Nephron progenitor cell (in vitro differentiated cells): ENCODE measurements at regions not wholly inside any gene's neighbourhood (a gene's known extent, or its start where the extent isn't known, plus 50 kb on each side); places are given as distances from the start of the nearest gene placed in this dataset.

Source experiments
- DNase-seq: peaks from one replicate; pipeline ENCODE4 v3.0.0; 2021
- H3K27ac Mint-ChIP-seq: 2 replicates; pipeline ENCODE4 v1.8.0; 2021; ENCODE audit warnings: mild to moderate bottlenecking, moderate library complexity, mixed read lengths
- H3K27me3 Mint-ChIP-seq: 2 replicates; pipeline ENCODE4 v1.8.0; 2021; ENCODE audit warnings: mild to moderate bottlenecking, low read depth, mixed read lengths; ENCODE audit not compliant: poor library complexity
- H3K36me3 Mint-ChIP-seq: 2 replicates; pipeline ENCODE4 v1.8.0; 2021; ENCODE audit warnings: low read depth, mixed read lengths
- H3K4me1 Mint-ChIP-seq: 2 replicates; pipeline ENCODE4 v1.8.0; 2021; ENCODE audit warnings: mixed read lengths
- H3K4me3 Mint-ChIP-seq: 2 replicates; pipeline ENCODE4 v1.8.0; 2021; ENCODE audit warnings: mild to moderate bottlenecking, moderate library complexity, mixed read lengths
- H3K9me3 Mint-ChIP-seq: 2 replicates; pipeline ENCODE4 v1.8.0; 2021; ENCODE audit warnings: mild to moderate bottlenecking, moderate library complexity, mixed read lengths
- CTCF ChIP-seq: fragments of 200-600 bp; sonication (generic); IDR thresholded peaks from 2 replicates; pipeline ENCODE4 v1.5.0; 2021; ENCODE audit warnings: antibody characterized with exemption

GRCh38 chr5:89994266-89994665 lies 415.3 kb downstream of the CETN3 start:
- no peak for TF ChIP-seq CTCF
- Mint-ChIP-seq H3K27ac (no peak overlapping the region), H3K9me3 (no peaks in the 10 kb centered on the region), H3K4me3 (no peak overlapping the region), H3K27me3 (no peaks in the 10 kb centered on the region), H3K36me3 (no peaks in the 10 kb centered on the region), H3K4me1 (peaks cover 2% of the 10 kb centered on the region)
- DNase-seq = no peak

DNA sequence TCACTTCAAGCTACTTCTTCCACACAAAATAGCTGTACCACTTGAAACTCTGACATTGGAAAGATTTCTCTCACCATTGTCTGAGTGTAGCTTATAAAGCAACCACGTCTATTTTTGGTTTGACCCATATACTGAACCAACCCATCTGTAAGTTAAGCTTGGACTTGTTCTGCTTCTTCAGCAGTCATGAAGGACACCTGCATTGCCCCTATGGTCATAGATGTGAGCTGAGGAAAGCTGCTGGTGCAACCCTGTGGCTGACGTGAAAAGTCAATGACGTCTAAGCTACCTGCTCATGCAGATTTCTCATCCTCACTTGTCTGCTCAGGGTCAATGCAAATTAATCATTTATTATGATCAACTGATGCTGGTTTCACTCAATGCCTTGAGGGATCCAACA lies 417.4 kb downstream of the CETN3 start:
- TF ChIP-seq CTCF = no peak
- no peak for DNase-seq
- H3K4me3 Mint-ChIP-seq = no peak overlapping the region
- H3K9me3 Mint-ChIP-seq = no peaks in the 10 kb centered on the region
- no peak overlapping the region for H3K27ac Mint-ChIP-seq
- no peaks in the 10 kb centered on the region for H3K36me3 Mint-ChIP-seq
- H3K4me1 Mint-ChIP-seq = peaks cover 14% of the 10 kb centered on the region
- H3K27me3 Mint-ChIP-seq = no peaks in the 10 kb centered on the region

DNA sequence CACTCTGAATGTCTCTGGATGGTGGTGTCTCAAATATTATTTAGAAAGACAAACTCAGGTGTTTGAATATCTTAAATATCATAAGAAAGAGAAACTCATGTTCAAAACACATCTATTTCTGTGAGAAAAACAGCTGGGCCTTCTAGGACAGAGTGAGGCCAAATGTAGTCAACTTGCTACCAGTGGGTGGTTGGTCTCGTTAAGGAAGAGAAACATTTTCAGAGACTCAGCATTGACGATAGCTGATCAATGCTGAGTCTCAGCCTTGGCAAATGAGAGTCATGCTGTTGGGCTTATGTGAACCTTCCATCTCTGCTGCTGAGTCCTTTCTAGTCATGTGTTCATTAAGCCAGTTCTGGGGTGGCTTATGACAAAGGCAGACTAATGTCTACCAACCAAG lies 418.0 kb downstream of the CETN3 start:
- Mint-ChIP-seq H3K36me3 (no peaks in the 10 kb centered on the region), H3K27ac (no peak overlapping the region), H3K4me1 (peaks cover 14% of the 10 kb centered on the region), H3K27me3 (no peaks in the 10 kb centered on the region), H3K9me3 (no peaks in the 10 kb centered on the region), H3K4me3 (no peak overlapping the region)
- DNase-seq = no peak
- no peak for TF ChIP-seq CTCF

GRCh38 chr5:89989776-89990175 lies 419.8 kb downstream of the CETN3 start:
- TF ChIP-seq CTCF = no peak
- H3K36me3 Mint-ChIP-seq = no peaks in the 10 kb centered on the region
- H3K4me3 Mint-ChIP-seq = no peak overlapping the region
- no peaks in the 10 kb centered on the region for H3K27me3 Mint-ChIP-seq
- peaks cover 14% of the 10 kb centered on the region for H3K4me1 Mint-ChIP-seq
- no peak for DNase-seq
- no peaks in the 10 kb centered on the region for H3K9me3 Mint-ChIP-seq
- no peak overlapping the region for H3K27ac Mint-ChIP-seq

- no peaks in the 10 kb centered on the region for H3K27me3 Mint-ChIP-seq
- DNase-seq = no peak
- peaks cover 14% of the 10 kb centered on the region for H3K4me1 Mint-ChIP-seq
- no peaks in the 10 kb centered on the region for H3K36me3 Mint-ChIP-seq
- H3K27ac Mint-ChIP-seq = peak overlapping the region; percentile 27
- H3K9me3 Mint-ChIP-seq = no peaks in the 10 kb centered on the region
- TF ChIP-seq CTCF = no peak
- no peak overlapping the region for H3K4me3 Mint-ChIP-seq
Measured at GRCh38 chr5:89988998-89989655, 420.4 kb downstream of the CETN3 start.

- Mint-ChIP-seq H3K4me1 (peaks cover 14% of the 10 kb centered on the region), H3K36me3 (no peaks in the 10 kb centered on the region), H3K27ac (peak overlapping the region; percentile 38), H3K9me3 (no peaks in the 10 kb centered on the region), H3K27me3 (no peaks in the 10 kb centered on the region), H3K4me3 (no peak overlapping the region)
- DNase-seq = no peak
- no peak for TF ChIP-seq CTCF
Measured at GRCh38 chr5:89988129-89988810, 421.3 kb downstream of the CETN3 start.
